ENCODE measurements at regions not wholly inside any gene's neighbourhood (a gene's known extent, or its start where the extent isn't known, plus 50 kb on each side); places are given as distances from the start of the nearest gene placed in this dataset.
"Not testable (repeated sequence)": the region's sequence is repeated elsewhere in the genome, so short reads cannot be mapped to it uniquely, and the experiment has no call there.

DNA sequence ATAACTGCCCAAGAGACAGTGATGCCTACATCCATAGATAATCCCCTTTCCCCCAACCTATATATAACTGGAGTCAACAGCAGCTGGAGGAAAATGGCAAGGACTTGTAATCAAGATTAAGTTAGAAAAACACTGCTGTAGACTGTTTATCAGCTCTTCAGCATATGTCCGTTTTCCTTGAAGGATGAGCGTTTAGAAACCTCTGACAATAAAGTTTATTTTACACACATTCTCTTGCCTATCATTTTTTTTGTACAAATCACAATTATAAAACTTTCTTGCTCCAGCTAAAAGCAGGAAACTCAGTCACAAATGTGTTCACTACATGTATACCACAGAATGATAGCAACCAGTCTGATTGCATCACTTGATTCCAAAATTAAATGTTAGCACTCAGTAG lies 50.8 kb downstream of the PPIAL4G start:
- H3K9me3 ChIP-seq (ENCODE audit: low read length); H3K27ac ChIP-seq (ENCODE audit: low read depth, low read length, poor library complexity, severe bottlenecking); H4K20me1 ChIP-seq (ENCODE audit: insufficient read depth, low read length); H3K4me2 ChIP-seq (ENCODE audit: low read length); H3K9me2 ChIP-seq (ENCODE audit: low read depth, low read length); H2AFZ ChIP-seq (ENCODE audit: low read length); H3K36me3 ChIP-seq (ENCODE audit: insufficient read depth, low read length); H3K9ac ChIP-seq (ENCODE audit: low read length); H3F3A ChIP-seq (ENCODE audit: insufficient read depth, low read length); H3K79me2 ChIP-seq (ENCODE audit: insufficient read depth, low read length); H3K27me3 ChIP-seq (ENCODE audit: insufficient read depth, low read length); H3K4me1 ChIP-seq (ENCODE audit: insufficient read depth, low read length, severe bottlenecking); H3K4me3 ChIP-seq (ENCODE audit: low read depth, low read length, poor library complexity, severe bottlenecking): not testable (repeated sequence)

DNA sequence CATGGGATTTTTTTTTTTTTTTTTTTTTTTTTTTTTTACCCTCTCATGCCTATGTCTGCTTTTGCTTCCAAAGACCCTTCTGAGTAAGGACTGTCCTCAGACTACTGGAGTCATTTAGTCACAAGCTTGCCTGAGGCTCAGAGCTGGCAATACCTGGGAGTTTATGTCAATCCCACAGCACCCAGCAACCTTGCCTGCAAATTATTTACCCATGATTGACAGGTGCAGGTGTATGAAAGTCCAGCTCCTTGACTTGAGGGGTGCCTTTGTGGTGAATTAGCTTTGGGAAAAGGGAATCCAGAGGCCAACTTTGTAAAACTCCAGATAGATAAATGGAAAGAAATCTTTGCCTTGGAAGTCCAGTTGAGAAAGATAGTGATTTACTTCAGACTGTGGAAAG lies 53.2 kb downstream of the PPIAL4G start:
- not testable (repeated sequence) for H3K4me1 ChIP-seq (ENCODE audit: insufficient read depth, low read length, severe bottlenecking); H3K36me3 ChIP-seq (ENCODE audit: insufficient read depth, low read length); H3F3A ChIP-seq (ENCODE audit: insufficient read depth, low read length); H4K20me1 ChIP-seq (ENCODE audit: insufficient read depth, low read length); H3K9me3 ChIP-seq (ENCODE audit: low read length); H3K4me2 ChIP-seq (ENCODE audit: low read length); H3K27me3 ChIP-seq (ENCODE audit: insufficient read depth, low read length); H2AFZ ChIP-seq (ENCODE audit: low read length); H3K9me2 ChIP-seq (ENCODE audit: low read depth, low read length); H3K9ac ChIP-seq (ENCODE audit: low read length); H3K4me3 ChIP-seq (ENCODE audit: low read depth, low read length, poor library complexity, severe bottlenecking); H3K27ac ChIP-seq (ENCODE audit: low read depth, low read length, poor library complexity, severe bottlenecking); H3K79me2 ChIP-seq (ENCODE audit: insufficient read depth, low read length)

DNA sequence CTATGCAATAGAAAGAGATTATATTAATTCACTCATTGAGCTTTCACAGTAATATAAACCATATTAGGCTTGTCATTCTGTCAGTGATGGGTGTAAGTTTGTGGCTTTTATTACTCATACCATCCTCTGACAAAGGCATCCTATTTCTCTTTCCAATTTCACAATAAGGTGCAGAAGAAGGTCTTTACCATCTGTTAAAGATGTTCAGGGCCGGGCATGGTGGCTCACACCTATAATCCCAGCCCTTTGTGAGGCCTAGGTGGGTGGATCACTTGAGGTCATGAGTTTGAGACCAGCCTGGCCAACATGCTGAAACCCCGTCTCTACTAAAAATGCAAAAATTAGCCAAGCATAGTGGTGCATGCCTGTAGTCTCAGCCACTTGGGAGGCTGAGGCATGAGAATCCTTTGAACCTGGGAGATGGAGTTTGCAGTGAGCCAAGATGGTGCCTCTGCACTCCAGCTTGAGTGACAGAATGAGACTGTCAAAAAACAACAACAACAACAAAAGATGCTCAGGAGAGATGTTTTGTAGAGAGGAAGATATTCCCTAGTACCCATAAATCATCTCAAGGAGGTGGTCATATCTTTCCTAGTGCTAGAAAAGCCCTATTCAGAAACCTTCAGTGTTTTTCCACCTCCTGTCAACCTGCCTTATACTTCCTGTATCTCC lies 56.0 kb downstream of the PPIAL4G start:
- H3K27ac ChIP-seq (ENCODE audit: low read depth, low read length, poor library complexity, severe bottlenecking); H3K9me3 ChIP-seq (ENCODE audit: low read length); H3K9ac ChIP-seq (ENCODE audit: low read length); H3K4me3 ChIP-seq (ENCODE audit: low read depth, low read length, poor library complexity, severe bottlenecking); H3K27me3 ChIP-seq (ENCODE audit: insufficient read depth, low read length); H3K9me2 ChIP-seq (ENCODE audit: low read depth, low read length); H3K79me2 ChIP-seq (ENCODE audit: insufficient read depth, low read length); H3F3A ChIP-seq (ENCODE audit: insufficient read depth, low read length); H3K4me2 ChIP-seq (ENCODE audit: low read length); H3K4me1 ChIP-seq (ENCODE audit: insufficient read depth, low read length, severe bottlenecking); H2AFZ ChIP-seq (ENCODE audit: low read length); H4K20me1 ChIP-seq (ENCODE audit: insufficient read depth, low read length); H3K36me3 ChIP-seq (ENCODE audit: insufficient read depth, low read length): not testable (repeated sequence)

DNA sequence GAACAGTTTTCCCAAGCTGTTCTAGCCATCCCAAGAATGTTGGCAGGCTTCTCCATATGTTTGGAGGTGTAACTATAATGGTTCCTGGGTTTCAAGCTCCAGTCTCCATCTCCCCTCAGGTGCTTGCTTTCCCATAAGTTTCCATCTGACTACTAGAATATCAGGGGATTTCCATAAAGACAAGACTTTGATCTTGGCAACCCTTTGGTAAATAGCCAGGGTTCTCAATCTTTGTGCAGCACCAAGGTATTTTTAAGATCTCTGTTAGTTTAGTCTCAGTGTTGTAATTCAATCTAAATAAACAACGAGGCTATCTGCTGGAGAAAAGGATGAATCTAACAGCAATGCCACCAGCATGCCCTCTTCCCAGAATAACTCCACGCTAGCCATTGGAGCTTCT lies 56.7 kb downstream of the PPIAL4G start:
- not testable (repeated sequence) for H4K20me1 ChIP-seq (ENCODE audit: insufficient read depth, low read length); H3F3A ChIP-seq (ENCODE audit: insufficient read depth, low read length); H3K27me3 ChIP-seq (ENCODE audit: insufficient read depth, low read length); H3K4me1 ChIP-seq (ENCODE audit: insufficient read depth, low read length, severe bottlenecking); H3K4me3 ChIP-seq (ENCODE audit: low read depth, low read length, poor library complexity, severe bottlenecking); H3K9me2 ChIP-seq (ENCODE audit: low read depth, low read length); H3K27ac ChIP-seq (ENCODE audit: low read depth, low read length, poor library complexity, severe bottlenecking); H3K9ac ChIP-seq (ENCODE audit: low read length); H2AFZ ChIP-seq (ENCODE audit: low read length); H3K4me2 ChIP-seq (ENCODE audit: low read length); H3K79me2 ChIP-seq (ENCODE audit: insufficient read depth, low read length); H3K9me3 ChIP-seq (ENCODE audit: low read length); H3K36me3 ChIP-seq (ENCODE audit: insufficient read depth, low read length)

DNA sequence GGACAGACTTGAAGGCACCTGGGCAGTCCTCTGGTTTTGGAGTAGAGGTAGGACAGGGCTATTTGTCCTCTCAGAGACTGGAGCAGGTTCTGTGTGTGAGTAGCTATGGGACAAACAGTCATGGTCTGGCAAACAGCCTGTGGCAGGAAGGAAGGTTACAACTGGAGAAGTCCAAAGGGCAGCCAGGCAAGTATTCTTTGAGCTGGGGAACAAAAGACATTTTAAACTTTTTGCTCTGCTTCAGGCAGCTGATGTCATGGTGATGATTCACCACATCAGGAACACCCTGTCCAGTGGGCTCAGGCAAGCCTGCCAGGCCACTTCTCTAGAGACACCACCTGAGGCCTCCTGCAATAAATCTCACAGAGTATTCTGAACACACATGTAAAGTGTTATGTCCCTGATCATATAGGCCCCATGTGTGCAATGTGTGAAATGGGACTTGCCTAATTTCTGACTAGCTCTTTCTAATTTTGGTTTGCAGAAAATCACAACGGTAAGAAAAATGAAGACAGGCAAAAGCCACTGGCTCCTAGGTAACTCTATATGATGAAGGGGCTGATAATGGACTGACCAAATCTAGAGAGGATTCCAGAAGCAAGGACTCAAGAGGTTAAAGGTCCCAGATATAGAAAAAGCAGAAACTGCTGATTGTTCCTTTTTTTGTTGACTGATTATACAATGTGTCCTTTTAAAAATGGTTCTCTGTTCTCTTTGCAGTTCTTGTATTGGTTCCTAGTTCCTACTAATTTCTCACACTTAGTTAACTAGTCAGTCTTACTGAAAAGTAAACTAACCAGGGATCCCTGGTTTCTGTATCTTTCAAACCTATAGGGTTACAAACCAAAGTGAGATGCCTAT lies 58.7 kb downstream of the PPIAL4G start:
- not testable (repeated sequence) for H4K20me1 ChIP-seq (ENCODE audit: insufficient read depth, low read length); H3K27me3 ChIP-seq (ENCODE audit: insufficient read depth, low read length); H3K9me2 ChIP-seq (ENCODE audit: low read depth, low read length); H3K4me3 ChIP-seq (ENCODE audit: low read depth, low read length, poor library complexity, severe bottlenecking); H3F3A ChIP-seq (ENCODE audit: insufficient read depth, low read length); H3K9ac ChIP-seq (ENCODE audit: low read length); H3K4me1 ChIP-seq (ENCODE audit: insufficient read depth, low read length, severe bottlenecking); H3K27ac ChIP-seq (ENCODE audit: low read depth, low read length, poor library complexity, severe bottlenecking); H2AFZ ChIP-seq (ENCODE audit: low read length); H3K9me3 ChIP-seq (ENCODE audit: low read length); H3K4me2 ChIP-seq (ENCODE audit: low read length); H3K79me2 ChIP-seq (ENCODE audit: insufficient read depth, low read length); H3K36me3 ChIP-seq (ENCODE audit: insufficient read depth, low read length)

GRCh38 chr1:148422921-148423320 lies 60.2 kb downstream of the PPIAL4G start:
- not testable (repeated sequence) for H3K4me3 ChIP-seq (ENCODE audit: low read depth, low read length, poor library complexity, severe bottlenecking); H3K9me2 ChIP-seq (ENCODE audit: low read depth, low read length); H3K4me2 ChIP-seq (ENCODE audit: low read length); H3K9ac ChIP-seq (ENCODE audit: low read length); H3K79me2 ChIP-seq (ENCODE audit: insufficient read depth, low read length); H4K20me1 ChIP-seq (ENCODE audit: insufficient read depth, low read length); H3K27me3 ChIP-seq (ENCODE audit: insufficient read depth, low read length); H3F3A ChIP-seq (ENCODE audit: insufficient read depth, low read length); H2AFZ ChIP-seq (ENCODE audit: low read length); H3K9me3 ChIP-seq (ENCODE audit: low read length); H3K4me1 ChIP-seq (ENCODE audit: insufficient read depth, low read length, severe bottlenecking); H3K36me3 ChIP-seq (ENCODE audit: insufficient read depth, low read length); H3K27ac ChIP-seq (ENCODE audit: low read depth, low read length, poor library complexity, severe bottlenecking)

DNA sequence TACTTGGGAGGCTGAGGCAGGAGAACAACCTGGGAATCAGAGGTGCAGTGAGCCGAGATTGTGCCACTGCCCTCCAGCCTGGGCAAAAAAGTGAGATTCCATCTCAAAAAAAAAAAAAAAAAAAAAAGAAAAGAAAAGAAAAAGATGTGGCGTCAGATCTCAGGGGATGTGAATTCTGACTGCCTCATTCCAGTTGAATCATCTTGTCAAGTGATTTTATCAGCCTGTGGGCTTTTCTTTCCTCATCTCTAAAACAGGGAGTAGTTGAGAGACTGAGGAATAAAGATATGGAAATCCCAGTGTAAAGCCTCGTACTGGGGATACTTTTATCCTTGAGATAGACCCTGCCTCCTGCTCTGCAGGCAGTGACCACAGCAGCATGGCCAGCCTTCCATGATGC lies 65.9 kb downstream of the PPIAL4G start:
- H3K27ac ChIP-seq (ENCODE audit: low read depth, low read length, poor library complexity, severe bottlenecking); H3K4me1 ChIP-seq (ENCODE audit: insufficient read depth, low read length, severe bottlenecking); H2AFZ ChIP-seq (ENCODE audit: low read length); H3K9ac ChIP-seq (ENCODE audit: low read length); H3F3A ChIP-seq (ENCODE audit: insufficient read depth, low read length); H4K20me1 ChIP-seq (ENCODE audit: insufficient read depth, low read length); H3K4me3 ChIP-seq (ENCODE audit: low read depth, low read length, poor library complexity, severe bottlenecking); H3K79me2 ChIP-seq (ENCODE audit: insufficient read depth, low read length); H3K9me3 ChIP-seq (ENCODE audit: low read length); H3K36me3 ChIP-seq (ENCODE audit: insufficient read depth, low read length); H3K27me3 ChIP-seq (ENCODE audit: insufficient read depth, low read length); H3K9me2 ChIP-seq (ENCODE audit: low read depth, low read length); H3K4me2 ChIP-seq (ENCODE audit: low read length): not testable (repeated sequence)
